T-helper 2 cell (primary cell): ENCODE measurements at regions not wholly inside any gene's neighbourhood (a gene's known extent, or its start where the extent isn't known, plus 50 kb on each side); places are given as distances from the start of the nearest gene placed in this dataset.

Experiments used
- DNase-seq, 5 experiments: peaks; one replicate each; pipeline versions ENCODE4 v3.0.0 to v3.0.0-alpha.2; 2012 to 2022

- DNase-seq: no peak
These were observed 65.8 kb downstream of the ETAA1 start for GRCh38 chr2:67462738-67463496.

DNA sequence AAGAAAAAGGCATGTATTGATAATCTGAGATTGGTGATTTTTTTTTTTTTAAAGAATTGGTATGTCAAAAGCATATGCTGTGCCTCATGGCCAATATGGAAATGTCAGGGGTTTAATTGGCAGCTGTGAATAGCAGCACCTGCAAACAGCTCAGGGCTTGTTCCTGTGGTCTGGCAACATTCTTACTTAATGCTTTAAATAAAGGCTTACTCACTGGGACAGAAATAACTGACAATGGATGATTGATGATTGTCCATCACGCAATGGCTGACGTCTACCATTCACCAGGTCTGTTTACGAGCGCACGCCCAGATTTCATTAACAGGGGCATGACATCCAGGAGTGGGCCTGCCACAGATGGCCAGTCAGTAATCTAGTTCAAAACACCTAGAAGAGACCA, 66.7 kb downstream of the ETAA1 start:
- no peak for DNase-seq

GRCh38 chr2:67465623-67466022, 68.5 kb downstream of the ETAA1 start:
- DNase-seq: no peak

DNA sequence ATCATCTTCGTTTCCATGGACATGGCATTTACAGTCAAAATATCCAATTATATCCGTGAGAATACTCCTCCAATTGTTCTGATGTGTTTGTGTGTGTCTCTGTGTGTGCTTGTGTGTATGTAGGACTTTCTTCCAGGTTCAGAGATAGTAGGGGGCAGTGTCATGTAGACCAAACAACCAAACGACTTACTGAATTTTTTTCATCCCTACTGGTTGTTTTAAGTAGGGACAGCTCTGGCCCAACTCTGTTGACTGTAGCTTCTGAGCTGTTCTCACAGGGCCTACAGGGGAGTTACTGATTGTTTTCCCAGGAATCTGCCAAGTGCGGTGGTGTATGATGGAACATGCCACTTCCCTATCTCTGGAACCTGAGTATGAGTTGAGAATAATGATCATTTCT, 69.6 kb downstream of the ETAA1 start:
- no peak for DNase-seq

- DNase-seq: no peak
These were observed 74.5 kb downstream of the ETAA1 start for GRCh38 chr2:67471681-67472080.

DNA sequence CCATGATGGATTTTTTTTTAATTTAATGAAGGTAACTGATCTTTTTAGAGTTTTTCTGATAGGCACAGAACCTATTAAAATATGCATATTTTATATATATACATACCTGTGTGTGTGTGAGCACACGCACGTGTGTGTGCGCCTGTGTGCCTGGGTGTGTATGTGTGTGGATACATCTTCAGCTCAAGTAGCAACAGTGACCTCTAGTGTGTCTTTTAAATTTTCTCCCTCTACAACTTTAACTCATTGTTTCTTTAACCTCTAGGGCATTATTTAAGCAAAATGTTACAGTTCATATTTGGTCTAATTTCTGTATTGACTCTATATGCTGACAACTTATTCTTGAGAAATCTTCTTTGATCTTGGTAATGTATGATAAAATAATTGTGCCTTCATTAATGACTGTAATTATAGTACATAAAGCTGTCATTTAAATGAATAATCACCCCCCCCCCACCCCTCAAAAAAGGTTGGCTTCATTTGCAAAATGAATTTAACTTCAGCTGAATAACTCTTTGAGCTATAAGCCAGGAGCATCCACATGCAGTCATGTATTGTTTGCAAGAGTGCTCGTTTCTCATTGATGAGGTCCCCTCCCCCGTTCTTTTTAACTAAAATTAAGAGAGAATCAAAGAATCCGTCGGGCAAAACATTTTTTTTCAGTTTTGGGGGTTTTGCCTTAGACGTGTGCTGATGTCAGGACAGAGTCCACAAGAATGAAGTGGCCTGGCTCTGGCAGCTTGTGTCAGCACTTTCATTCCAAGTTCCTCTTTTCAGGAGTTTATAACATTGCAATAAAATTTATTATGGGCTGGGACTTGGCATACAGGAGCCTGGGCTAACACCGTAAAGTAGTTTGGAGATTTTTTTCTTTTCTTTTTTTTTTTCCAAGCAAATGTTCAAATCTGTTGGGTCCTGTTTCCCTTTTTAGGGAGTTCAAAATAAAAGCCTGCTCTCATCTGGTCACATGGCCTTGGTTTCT, 80.0 kb downstream of the ETAA1 start:
- DNase-seq: peak in 1 of 5 experiments; percentile 40

DNA sequence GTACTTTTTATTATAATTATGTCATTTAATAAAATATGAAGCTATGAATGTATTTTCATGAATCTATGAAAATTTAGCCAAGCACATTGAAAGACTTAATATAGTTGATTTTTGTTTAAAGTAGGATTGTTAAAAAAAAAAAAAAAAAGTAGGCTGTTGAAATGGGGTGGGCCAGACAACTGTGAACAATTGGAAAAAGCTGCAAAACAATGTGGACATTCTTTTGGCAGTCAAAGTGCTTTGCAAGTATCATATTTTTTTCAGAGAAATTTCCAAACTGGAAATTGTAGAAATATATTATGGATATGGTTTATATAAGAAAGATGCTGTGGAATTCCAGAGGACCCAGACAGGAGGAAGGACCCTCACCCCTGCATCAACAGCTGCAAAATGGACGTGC, 82.1 kb downstream of the ETAA1 start:
- DNase-seq: no peak

- no peak for DNase-seq
These were observed 88.3 kb downstream of the ETAA1 start for GRCh38 chr2:67485431-67485830.

- DNase-seq: no peak
These were observed 89.1 kb downstream of the ETAA1 start for GRCh38 chr2:67486041-67486796.

- DNase-seq: no peak
These were observed 90.9 kb downstream of the ETAA1 start for GRCh38 chr2:67487993-67488392.

DNA sequence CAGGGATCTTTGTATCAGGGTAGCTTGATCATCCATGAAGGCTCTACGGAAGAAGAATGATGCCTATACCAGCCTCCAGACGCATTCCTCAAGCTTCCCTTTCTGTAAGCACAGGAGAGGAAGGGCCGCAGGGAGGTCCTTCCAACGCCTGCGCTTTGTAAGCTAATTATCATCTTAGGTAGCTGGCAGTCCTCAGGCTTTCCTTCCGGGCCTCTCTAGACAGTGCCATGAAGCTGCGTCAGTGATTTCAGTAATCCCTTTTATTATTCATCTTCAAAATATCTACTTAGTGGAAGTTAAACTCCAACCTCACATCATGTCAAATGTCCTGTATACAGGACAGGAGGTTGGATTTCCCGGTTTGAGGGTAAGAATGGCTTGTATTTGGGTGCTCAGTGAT, 92.3 kb downstream of the ETAA1 start:
- DNase-seq: no peak

GRCh38 chr2:67498931-67499330, 101.8 kb downstream of the ETAA1 start:
- no peak for DNase-seq

DNA sequence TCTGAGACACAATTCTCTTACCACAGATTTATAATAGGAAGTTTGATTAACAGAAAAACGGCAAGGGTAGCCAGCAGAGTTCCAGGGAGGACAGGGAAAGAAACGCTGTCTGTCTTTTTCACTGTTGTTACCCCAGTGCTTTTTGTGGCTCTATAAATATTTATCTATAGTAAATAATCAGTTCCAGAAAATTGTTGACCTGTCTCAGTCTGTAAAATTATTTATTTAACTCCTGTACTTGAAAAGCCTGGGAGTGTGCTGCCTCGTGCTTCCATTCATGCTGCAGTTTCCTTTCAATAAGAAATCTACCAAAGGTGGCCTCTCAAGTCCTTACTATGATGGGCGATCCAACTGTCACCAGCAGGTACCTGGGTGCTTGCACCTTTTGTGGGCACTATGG, 102.9 kb downstream of the ETAA1 start:
- no peak for DNase-seq

DNA sequence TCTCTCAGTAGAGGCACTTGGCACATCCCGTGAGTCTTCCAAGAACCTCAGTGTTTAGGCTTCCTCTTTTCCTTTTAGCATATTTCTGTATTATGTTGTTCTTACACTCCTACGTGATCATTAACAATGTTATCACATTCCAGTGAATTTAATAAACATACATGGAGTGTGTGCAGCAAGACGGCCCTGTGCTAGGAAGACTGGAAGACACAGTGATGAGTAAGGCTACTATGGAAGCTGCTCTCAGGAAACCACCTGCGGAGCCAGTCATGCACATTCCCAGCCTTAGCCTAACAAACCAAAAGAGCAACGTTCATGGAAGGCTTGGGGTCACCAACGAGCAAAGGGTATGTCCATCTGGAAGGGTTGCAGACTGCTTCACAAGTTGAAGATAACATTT, 103.4 kb downstream of the ETAA1 start:
- DNase-seq: no peak

- no peak for DNase-seq
These were observed 105.4 kb downstream of the ETAA1 start for GRCh38 chr2:67502346-67503065.

DNA sequence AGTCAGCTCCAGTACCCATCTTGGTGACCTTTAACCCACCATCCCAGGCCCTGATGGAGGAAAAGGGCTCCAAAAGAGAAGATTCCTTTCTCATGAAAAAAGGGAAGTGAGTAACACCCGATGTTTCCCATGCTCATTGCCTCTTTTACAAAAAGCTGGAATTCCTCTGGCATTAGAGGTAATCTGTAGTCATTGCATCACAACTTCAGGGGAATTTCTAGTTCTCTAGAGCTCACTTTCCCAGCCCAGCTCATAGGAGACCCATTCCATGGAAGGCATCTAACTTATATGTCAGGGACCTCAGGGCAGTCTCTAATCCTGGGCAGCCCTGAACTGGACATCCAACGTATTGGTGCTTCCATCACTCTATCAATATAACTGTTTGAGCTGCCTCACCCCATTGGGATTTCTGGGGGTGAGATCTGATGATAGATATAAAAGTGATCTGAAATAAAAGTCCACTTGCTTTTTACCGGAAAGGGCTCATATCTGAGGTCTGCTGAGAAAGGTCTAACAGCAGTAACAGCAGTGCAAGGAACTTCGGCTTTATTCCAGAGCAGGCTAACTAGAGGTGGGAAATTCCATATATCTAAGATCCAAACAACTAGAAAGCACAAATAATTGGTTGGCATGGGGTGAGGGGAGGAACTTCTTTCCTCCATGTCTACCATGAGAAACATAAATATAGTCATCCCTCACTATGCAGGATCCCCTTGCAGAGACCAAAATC, 106.1 kb downstream of the ETAA1 start:
- DNase-seq: no peak

- no peak for DNase-seq
These were observed 113.6 kb downstream of the ETAA1 start for GRCh38 chr2:67510745-67511144.

- no peak for DNase-seq
These were observed 117.4 kb downstream of the ETAA1 start for GRCh38 chr2:67514515-67514914.

DNA sequence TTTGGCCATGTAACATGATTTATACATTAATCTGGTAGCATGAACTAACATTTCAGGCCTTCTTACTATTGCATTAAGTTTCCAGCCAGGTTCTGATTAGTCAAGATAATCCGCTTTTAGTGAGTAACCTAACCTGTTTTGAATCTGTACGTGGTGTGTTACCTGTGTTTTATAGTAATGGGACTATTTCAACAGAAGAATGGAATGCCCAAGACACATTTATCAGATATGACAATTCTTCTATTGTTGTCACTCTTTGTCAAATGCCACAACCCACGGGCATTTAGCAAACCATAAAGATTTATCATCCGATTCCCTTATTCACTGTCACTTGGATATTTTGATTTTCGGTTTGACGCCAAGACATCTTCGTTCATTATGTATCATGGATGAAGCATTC, 117.9 kb downstream of the ETAA1 start:
- DNase-seq: no peak

DNA sequence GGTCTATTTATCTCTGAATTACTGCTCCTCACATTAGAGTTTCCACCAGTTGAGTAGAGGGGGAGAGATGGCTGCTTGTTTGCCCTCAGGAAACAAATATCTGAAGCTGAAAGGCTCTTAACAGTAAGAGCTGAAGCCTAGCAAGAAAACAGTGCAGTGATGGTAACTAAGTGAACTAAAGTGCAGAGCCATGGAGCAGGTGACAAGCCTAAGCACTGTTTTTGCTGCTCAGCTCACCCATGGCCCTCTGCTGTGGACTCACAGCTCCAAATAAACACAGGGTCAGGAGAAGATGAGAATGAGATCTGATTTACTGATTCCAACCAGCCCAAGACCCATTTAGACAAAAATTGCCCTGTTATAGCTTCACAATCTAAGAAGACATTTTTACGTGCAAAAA, 118.4 kb downstream of the ETAA1 start:
- no peak for DNase-seq

- no peak for DNase-seq
These were observed 119.2 kb downstream of the ETAA1 start for GRCh38 chr2:67516362-67516761.
